Lower leg skin (tissue), 3 donors: ENCODE measurements at regions not wholly inside any gene's neighbourhood (a gene's known extent, or its start where the extent isn't known, plus 50 kb on each side); places are given as distances from the start of the nearest gene placed in this dataset.

Source experiments
- POLR2A ChIP-seq, 2 donors: fragments of 450-650 bp; IDR thresholded peaks; one replicate each; pipeline ENCODE4 v1.6.1; 2016 to 2017; ENCODE audit warnings: antibody characterized with exemption in 2 of 2, mild to moderate bottlenecking in 1 of 2, moderate library complexity in 1 of 2
- TF ChIP-seq, protein P1 (sequence below), 3 donors: fragments of 450-650 bp; IDR thresholded peaks; one replicate each; pipeline ENCODE4 v1.5.1; 2016; ENCODE audit warnings: antibody characterized with exemption in 3 of 3, mild to moderate bottlenecking in 3 of 3, moderate library complexity in 2 of 3

GRCh38 chr13:57784633-57785032, 153.1 kb downstream of the PCDH17 start:
- TF ChIP-seq, protein P1, sequence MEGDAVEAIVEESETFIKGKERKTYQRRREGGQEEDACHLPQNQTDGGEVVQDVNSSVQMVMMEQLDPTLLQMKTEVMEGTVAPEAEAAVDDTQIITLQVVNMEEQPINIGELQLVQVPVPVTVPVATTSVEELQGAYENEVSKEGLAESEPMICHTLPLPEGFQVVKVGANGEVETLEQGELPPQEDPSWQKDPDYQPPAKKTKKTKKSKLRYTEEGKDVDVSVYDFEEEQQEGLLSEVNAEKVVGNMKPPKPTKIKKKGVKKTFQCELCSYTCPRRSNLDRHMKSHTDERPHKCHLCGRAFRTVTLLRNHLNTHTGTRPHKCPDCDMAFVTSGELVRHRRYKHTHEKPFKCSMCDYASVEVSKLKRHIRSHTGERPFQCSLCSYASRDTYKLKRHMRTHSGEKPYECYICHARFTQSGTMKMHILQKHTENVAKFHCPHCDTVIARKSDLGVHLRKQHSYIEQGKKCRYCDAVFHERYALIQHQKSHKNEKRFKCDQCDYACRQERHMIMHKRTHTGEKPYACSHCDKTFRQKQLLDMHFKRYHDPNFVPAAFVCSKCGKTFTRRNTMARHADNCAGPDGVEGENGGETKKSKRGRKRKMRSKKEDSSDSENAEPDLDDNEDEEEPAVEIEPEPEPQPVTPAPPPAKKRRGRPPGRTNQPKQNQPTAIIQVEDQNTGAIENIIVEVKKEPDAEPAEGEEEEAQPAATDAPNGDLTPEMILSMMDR (IDR thresholded peaks at IDR 0.05): no peak
- no peak for TF ChIP-seq POLR2A (IDR thresholded peaks at IDR 0.05)
